GM21786 (cell line): ENCODE measurements at regions not wholly inside any gene's neighbourhood (a gene's known extent, or its start where the extent isn't known, plus 50 kb on each side); places are given as distances from the start of the nearest gene placed in this dataset.
"Not testable (repeated sequence)": the region's sequence is repeated elsewhere in the genome, so short reads cannot be mapped to it uniquely, and the experiment has no call there.

Experiments
- ATAC-seq: cut with Tn5 transposase; IDR thresholded peaks from one replicate; pipeline ENCODE4 v1.9.1; 2021; ENCODE audit not compliant: unreplicated experiment

DNA sequence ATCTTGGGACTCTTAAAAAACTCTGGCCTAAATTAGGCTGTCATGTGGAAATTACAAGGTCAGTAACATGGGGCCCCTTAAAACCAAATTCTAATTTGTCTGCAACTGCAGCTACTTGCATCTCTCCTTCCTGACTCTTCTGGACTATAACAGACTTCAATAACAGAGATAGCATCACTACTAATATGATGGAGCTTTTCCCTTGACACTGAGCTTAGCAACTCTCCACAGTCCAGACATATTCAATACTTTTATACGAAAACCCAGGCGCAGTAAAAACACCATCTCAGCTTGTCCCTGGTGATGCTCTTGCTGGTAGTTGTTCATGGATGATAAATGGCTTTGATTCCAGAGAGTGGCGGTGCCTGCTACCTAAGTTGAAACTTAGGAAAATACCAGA, 850.4 kb downstream of the STIM2 start:
- ATAC-seq: no peak

DNA sequence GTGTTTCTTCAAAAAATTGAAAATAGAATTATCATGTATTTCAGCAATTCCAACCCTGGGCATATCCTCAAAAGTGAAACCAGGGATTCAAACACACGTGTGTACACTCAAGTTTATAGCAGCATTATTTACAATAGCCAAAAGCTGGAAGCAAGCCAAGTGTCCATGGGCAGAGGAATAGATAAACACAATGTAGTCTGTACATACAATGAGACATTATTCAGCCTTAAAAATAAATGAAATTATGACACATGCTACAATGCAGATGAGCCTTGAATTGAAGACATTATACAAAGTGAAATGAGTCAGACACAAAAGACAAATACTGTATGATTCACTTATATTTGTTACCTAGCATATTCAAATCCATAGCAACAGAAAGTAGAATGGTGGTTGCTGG, 853.4 kb downstream of the STIM2 start:
- no peak for ATAC-seq

DNA sequence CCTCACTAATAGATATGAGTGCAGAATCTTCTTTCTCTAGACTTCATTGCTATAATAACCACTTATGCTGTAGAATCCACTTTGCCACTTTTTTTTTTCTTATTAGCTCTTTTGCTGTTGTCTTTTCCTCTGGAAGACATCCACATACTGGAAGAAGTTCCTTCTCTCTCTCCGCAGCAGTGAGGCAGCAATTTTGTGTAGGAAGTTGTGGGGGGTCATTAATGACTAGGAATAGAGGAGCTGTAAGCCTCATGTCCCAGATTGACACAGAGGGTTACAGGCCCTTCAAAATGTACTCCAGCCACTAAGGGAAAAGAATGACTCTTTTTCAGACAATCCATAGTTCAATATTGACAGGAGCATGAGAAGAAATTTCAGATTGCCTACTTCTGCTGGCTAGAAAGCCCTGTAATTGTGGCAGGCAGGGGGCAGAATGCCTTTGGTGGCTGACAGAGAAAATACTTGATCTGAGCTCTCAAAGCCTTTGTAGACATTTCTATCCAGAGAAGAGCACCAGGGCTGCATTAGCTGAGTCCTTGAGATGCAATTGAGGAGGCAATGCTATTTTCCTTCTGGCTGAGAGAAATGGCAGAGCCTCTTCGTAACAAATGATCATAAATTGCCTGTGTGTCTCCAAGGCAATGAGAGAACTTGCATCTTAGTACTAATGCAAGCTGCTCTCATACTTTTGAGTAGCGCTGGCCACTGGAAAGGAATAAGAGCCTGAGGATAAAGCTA, 856.2 kb downstream of the STIM2 start:
- ATAC-seq: no peak

DNA sequence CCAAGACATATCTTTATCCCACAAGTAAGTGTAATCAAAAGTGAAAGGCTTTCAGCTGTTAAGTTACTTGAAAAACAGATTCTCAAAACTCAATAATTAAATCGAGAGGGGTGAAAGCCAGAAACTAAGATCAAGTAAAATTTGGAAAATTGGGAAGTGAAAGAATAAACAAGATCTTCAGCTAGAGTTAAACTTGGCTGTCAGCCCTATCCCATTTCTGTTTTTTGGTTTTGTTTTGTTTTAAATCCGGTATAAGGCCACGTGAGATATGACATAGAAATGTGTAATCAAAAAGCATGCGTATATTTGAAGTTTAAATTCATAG, 856.8 kb downstream of the STIM2 start:
- no peak for ATAC-seq

DNA sequence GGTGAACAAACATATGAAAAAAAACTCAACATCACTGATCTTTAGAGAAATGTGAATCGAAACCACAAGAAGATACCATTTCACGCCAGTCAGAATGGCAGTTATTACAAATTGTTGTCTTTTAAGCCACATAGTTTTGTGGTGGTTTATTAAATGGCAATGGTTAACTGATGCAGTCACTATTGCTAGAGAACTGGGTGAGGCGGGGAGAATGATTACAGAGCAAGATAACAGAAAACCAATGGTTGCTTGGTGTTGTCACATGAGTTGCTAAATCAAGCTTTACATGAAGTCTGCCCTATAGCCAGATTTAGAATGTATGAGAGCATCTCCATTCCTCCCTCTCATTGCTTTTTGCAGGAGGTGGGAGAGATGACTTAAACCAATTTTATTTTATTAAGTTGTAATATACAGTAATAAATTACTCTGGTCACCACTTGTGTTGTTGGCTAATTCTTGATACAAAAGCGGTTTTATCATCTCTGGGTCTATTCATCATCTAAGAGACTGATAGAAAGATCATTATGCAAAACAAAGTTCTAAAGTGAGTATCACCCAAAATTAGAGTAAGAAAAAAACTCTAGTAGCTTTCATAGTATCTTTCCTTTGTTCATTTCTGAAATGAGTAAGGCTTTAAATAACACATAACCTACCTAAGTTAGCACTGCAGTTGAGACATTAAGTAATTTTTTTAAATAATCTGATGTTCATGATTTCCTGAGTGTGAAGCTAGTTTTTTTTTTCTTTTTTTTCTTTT, 859.5 kb downstream of the STIM2 start:
- ATAC-seq: peak; percentile 70

DNA sequence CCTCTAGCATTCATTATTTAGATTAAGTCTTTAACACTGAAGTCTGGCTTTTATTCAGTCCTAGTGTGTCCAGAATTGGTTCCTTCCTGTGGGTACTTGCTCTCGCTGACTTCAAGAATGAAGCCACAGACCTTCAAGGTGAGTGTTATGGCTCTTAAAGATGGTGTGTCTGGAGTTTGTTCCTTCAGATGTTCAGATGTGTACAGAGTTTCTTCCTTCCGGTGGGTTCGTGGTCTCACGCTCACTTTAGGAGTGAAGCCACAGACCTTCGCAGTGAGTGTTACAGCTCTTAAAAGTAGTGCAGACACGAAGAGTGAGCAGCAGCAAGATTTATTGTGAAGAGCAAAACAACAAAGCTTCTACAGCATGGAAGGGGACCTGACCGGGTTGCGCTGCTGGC, 860.6 kb downstream of the STIM2 start:
- ATAC-seq: no peak

DNA sequence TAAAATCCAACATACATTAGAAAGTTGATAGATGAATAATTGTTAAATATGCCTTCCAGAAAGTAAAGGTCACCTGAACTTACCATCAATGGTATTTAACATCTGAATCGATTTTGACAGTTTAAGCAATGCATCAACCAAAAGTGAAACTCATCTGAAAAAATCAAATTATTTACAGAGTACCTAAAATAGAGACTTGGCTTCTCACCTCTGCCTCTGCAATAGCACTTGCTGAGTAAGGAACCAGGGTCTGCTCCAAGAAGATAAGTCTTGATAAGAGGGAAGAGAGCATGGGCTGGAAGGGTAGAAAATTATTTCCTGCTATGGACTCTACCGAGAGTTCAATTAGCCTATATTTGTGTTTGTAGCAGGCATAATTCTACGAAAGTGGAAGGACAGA, 868.3 kb downstream of the STIM2 start:
- ATAC-seq: no peak

DNA sequence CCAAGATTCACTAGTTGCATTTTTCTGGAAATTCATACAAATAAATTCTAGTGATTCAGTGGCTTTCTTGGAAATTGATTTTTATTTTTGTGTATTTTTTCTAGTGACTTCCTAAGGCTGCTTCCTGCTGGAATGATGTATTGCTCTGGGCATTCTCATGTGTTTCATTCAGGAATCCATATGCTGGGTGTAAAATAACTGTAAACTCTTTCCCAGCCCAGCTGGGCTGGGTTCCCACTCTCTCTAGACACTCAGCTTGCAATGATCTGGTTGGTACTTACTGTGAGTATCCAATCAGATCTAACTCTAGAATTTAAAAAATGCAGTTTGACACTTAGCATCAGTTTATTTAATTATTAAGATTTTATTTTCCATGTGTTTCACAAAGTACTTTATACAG, 882.2 kb downstream of the STIM2 start:
- no peak for ATAC-seq

DNA sequence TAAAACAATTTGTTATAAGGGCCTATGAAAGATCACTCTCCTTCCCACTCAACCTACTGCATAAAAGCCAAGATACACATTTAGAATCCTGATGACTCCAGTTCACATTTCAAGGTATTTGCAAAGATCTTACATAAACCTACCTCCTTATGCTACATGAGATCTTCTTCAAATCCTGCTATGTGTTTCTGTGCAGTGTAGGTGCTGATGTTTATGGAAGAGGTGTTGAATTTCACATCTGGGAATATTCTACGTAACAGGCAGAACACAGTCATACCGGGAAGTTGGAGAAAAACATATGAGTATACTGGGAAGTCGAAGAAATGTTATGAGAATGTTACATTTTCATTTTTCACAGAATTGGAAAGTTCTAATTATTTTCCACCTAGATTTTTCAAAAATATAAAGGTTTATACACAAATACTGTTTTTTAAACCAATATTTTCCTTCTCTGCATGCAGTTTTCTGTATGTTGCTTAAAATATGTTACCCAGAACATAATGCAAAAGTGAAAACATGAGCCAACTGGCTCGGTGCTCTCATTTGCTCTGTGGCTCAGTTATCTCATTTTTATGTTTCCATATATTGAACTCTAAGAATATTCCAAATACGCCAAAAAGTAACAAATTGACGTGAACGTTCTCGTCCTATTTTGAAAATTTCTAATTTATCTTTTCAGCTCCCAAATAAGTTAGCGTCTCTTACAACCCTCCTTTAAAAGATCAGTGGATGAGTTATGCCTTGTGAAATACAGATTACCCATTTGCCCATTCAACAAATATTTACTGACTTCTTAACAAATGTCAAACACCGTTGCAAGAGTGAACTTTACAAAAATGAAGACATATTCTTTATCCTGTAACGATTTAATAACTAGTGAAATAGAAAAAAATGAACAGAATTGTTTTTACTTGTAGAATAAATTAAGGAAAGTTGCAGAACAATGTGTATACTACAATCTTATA, 899.3 kb downstream of the STIM2 start:
- ATAC-seq: no peak

DNA sequence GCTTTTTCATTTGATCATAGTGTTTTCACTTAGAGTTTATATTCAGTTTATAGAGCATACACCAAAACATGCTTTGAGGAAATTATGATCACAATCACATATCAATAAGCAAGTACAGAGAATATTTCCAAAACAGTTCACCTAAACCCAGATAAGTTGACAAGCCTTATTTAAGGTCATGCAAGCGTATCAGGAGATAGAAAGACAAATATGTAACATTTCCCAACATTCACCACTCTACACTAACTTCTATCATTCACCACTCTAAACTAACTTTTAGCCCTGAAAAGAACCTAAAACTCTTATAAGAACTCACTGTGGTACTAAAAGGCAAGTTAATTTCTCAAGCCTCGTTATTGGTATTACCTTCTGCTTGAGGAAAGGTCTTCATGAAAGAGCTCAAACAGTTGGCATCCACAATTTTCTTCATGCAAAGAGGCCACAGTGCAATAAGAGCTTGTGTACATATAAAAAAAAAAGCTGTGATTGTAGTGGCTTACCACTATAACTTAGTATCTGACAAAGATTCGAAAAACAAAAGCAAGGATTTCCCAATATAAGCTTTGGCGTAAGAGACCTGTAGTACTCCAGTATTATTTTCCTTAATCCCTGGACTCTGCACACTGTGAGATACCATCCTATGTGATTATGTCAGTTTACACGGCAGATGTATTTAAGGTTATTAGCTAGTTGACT, 903.3 kb downstream of the STIM2 start:
- ATAC-seq: no peak

DNA sequence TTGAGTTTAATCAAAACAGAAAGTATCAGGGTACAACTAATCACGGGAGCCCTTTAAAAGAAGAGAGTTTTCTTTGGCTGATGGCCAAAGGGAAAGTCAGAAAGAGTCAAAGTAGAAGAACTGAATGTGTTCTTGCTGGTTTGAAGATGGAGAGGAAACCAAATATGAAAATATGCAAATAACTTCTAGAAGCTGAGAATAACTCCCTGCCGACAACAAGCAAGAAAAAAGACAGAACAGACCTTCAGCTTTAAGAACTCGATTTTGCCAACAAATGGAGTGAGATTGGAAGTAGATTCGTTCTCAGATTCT, 903.8 kb downstream of the STIM2 start:
- no peak for ATAC-seq

DNA sequence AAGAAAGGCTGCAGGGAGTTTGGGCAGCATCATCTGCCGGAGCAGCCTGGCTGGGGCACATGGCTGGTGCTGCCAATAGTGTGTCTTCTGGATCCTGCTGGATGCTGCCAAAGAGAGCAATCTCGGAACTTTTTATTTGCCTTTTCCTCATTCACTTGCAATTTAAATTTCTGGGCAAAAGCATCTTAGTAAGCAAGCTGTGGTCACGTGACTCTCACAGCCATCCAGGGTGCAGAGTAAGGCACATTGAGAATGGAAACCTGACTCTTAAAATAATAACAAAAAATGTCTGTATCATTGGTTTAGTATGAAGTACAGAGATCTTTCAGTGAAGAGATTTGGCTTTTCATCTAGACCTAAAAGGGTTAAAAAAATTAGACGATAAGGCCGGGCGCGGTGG, 910.3 kb downstream of the STIM2 start:
- ATAC-seq: no peak

DNA sequence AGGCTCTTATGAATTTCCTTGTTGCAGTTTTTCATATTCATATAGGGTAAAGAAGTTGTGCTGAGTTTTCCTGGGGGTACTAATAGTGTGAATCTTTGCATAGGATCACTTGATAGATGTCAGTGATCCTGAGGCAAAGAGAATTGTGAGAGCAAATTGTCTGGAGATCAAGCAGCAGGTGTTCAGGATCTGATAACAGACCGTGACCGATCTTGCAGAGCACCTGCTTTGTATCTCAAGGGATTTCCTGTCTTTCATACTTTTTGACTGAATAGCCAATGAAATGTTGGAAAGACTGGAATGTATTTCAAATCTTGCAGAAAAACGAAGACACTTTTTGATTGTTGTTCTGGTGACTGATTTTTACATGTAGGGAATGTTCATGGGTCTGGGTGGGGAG, 914.5 kb downstream of the STIM2 start:
- ATAC-seq: no peak

DNA sequence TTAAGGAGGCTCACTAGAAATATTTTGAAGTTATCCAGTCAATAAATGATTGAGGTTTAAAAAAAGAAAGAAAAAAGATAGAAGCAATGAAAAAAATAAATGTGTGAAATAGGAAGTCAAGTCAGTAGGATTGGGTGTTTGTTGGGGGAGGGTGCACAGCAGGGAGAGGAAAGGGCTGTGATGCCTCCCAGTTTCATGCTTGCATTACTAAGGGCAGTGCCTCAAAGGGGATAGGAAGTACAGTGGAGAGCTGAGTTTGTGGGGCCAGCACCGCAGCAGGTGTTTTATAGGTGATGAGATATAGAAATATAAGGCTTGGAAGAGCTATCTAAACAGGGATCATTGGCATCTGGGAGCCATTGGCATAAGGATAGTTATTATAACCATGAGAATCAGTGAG, 919.2 kb downstream of the STIM2 start:
- ATAC-seq: no peak

DNA sequence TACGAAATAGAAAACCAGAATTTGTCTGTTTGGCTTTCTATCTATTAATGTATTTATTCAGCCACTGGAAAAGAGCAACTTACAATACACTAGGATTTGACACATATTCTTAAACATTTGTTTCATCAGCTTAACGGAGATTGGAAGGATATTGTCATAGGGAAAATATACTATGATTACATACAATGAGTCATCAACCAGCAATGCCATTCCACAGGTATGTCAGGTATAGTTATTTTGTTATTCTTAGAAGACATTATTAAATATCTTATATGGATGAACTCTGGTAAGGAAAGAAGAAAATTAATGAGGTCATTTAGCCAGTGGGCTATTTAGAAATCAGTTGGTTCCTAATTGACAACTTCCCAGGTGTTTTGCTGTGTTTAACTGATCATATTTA, 926.6 kb downstream of the STIM2 start:
- no peak for ATAC-seq

DNA sequence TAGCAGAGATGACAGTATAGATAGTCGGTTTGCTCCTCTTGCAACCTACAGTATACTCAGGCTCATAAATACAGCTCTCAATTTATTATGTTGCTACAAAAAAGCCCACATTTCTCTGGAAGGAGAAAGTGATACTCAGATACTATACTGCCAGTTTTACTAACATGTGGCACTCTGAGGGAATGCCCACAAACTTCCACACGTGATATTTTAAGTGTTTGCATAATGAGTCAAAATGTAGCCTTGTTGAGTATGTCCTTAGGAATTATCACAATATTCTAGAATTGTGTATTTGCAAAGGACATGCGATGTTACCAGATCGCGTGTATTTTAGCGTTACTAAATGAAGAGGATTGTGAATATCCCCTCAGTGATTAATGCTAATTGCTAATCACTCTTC, 929.1 kb downstream of the STIM2 start:
- no peak for ATAC-seq

DNA sequence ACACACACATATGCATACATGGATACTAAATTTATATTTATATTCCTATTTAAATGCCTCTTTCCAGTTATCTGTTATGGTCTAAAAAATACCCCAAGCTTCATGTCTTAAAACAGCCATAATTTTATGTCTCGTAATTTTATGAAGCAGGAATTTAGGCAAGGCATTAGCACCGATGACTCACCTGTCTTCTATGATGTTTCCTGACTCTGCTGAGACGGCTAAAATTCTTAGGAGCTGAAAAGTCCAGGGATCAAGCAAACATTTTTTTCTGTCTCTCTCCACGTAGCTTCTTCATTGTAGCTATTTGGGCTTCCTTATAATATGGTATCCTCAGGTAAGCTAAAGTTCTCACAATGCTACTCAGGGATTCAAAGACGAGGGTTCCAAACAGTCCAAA, 930.3 kb downstream of the STIM2 start:
- no peak for ATAC-seq

DNA sequence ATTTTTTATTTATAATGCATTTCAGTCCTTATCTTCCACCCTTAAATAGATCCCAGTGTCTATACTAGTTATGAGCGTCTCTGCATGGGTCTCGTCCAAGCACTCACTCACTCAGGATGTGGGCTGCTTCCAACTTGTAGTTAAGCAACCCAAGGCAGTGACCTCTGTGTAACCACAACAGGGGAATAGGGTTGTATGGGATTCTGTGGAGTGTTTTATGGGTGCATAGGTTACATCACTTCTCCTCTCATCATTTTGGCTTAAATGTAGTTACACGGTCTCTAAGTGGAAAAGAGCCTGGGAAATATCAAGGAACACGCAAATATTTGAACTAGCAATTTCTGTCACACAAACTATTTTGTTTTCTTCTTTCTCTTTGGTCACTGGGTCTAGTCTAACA, 931.0 kb downstream of the STIM2 start:
- ATAC-seq: no peak

DNA sequence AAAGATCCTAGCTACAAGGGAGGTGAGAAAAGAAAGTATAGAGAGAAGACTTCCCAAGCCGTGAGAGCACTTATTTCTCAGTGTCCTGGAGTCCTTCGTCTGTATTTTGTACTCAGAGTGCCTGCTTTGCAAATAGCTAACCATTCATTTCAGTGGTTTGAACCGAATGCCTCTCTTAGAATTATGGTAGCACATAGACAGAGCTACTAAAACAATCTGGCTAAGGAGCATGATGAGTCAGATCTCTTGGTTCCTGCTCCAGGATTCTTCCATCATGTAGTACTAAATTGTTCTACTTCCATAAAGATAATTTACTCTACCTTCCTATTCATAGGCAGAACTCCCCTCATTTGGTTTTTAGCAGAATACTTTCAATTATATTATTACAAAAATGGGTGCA, 946.6 kb downstream of the STIM2 start:
- ATAC-seq: no peak

DNA sequence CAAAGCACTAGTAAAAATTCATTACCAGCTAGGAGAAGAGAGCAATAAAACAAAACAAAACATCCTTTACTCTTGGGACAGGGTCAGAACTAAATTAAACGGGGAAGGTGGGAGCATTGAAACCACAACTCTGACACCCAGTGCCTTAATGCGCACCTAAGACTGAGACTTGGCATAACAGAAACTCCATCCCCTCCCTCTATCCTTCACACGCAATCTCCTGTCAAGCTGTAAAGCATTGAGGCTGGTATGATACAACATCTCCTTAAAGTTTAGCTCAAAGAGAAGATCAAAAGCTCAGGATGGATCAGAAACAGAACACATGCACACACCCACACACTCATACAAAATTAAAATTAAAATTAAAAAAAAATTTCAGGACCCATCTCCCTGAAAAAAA, 951.3 kb downstream of the STIM2 start:
- ATAC-seq: no peak

DNA sequence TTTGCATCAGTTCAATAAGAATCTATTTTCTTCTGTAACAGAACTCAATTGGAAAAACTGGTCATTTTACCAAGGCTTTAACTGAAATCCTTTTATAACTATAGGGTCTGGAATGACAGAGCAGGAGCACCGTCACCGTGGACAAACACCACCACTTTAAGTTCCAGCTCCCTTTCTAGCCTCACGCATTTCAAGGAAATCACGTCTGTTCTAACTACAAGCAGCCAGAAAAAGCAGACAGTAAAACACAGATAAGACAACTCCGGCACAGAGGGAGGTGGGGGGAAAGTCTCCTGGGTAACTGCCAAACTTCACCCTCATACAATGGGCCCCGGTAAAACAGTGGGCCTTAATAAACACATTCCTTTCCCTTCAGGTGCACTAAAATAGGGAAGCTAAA, 952.6 kb downstream of the STIM2 start:
- ATAC-seq: not testable (repeated sequence)
